K562 (cell line): ENCODE measurements at regions not wholly inside any gene's neighbourhood (a gene's known extent, or its start where the extent isn't known, plus 50 kb on each side); places are given as distances from the start of the nearest gene placed in this dataset.

Experiments used
- ATAC-seq: fragments of 200-7000 bp; cut with Tn5 transposase; 3 replicates; pipeline ENCODE4 v1.9.1; 2020; ENCODE audit warnings: moderate library complexity
- BruUV-seq: library from RNA; stranded (reverse); fragments of 400-500 nt; replicated peaks from 2 replicates; lab custom pipeline; 2021; lab: Mats Ljungman, UMichigan
- CTCF ChIA-PET: fragments of 300-600 bp; formaldehyde crosslinking; extraction: SDS; loops from one replicate; lab custom pipeline; 2021; ENCODE audit warnings: low intra/inter-chr PET ratio; lab: Yijun Ruan, JAX
- POLR2A ChIA-PET: fragments of 300-600, 350-650 bp; sonication (Branson Sonifier 250); formaldehyde crosslinking; extraction: SDS; loops from one replicate; lab custom pipeline; 2021; ENCODE audit warnings: antibody characterized with exemption, inconsistent platforms; lab: Yijun Ruan, JAX
- DNase-seq, 4 experiments: peaks; one replicate each; pipeline versions ENCODE4 v3.0.0 to v3.0.0-alpha.2; 2011 to 2018; ENCODE audit warnings: low spot score in 3 of 4, mixed read lengths in 3 of 4; ENCODE audit errors: extremely low read depth in 1 of 4
- FAIRE-seq: peaks from 2 replicates; lab custom pipeline; 2011; peaks lifted over from hg19 to GRCh38; lab: Jason Lieb, UNC
- H2AFZ ChIP-seq: 2 replicates; pipeline ENCODE4 v1.6.0; 2011; ENCODE audit warnings: low read depth, low read length, control low read depth, inconsistent platforms
- H3K27ac ChIP-seq: fragments of 200-600 bp; 3 replicates; pipeline ENCODE4 v1.8.0; 2011; ENCODE audit warnings: low read depth, mild to moderate bottlenecking, control low read depth, inconsistent platforms, low read length, moderate library complexity, mixed read lengths; ENCODE audit errors: extremely low read depth
- H3K27me3 ChIP-seq, 2 experiments: fragments of 300-600 bp in 1 of 2; 2 replicates in 1 of 2; 3 replicates in 1 of 2; pipeline versions ENCODE4 v1.6.0 to v1.8.0; 2011; ENCODE audit warnings: inconsistent platforms in 2 of 2, low read length in 2 of 2, mild to moderate bottlenecking in 1 of 2, mixed read lengths in 1 of 2, moderate library complexity in 1 of 2; ENCODE audit not compliant: control insufficient read depth in 2 of 2, insufficient read depth in 2 of 2
- H3K36me3 ChIP-seq: fragments of 300-600 bp; 3 replicates; pipeline ENCODE4 v1.8.0; 2011; ENCODE audit warnings: mild to moderate bottlenecking, low read length, inconsistent platforms; ENCODE audit not compliant: control insufficient read depth, insufficient read depth
- H3K4me1 ChIP-seq, 2 experiments: fragments of 200-600 bp in 1 of 2; replicated peaks in 1 of 2; 2 replicates in 1 of 2; 3 replicates in 1 of 2; pipeline versions ENCODE4 v1.5.1 to v1.8.0; 2011; ENCODE audit warnings: inconsistent platforms in 2 of 2, low read length in 2 of 2, mild to moderate bottlenecking in 1 of 2, mixed read lengths in 1 of 2, moderate library complexity in 1 of 2; ENCODE audit not compliant: control insufficient read depth in 2 of 2, insufficient read depth in 2 of 2
- H3K4me2 ChIP-seq: 2 replicates; pipeline ENCODE4 v1.6.1; 2011; ENCODE audit warnings: low read length, control low read depth, inconsistent platforms, mixed read lengths; ENCODE audit not compliant: insufficient read depth
- H3K4me3 ChIP-seq: fragments of 200-600 bp; sonication (generic), shearing (Covaris generic); 2 replicates; pipeline ENCODE4 v1.5.1; 2016; ENCODE audit warnings: control low read depth, inconsistent platforms
- H3K79me2 ChIP-seq: fragments of 200-600 bp; 3 replicates; pipeline ENCODE4 v1.8.0; 2011; ENCODE audit warnings: low read length, inconsistent platforms; ENCODE audit not compliant: control insufficient read depth, insufficient read depth
- H3K9ac ChIP-seq, 2 experiments: 2 replicates each; pipeline versions ENCODE4 v1.6.0 to v1.6.1; 2011; ENCODE audit warnings: low read depth in 2 of 2, low read length in 2 of 2, control low read depth in 1 of 2, inconsistent platforms in 1 of 2, mild to moderate bottlenecking in 1 of 2, mixed read lengths in 1 of 2; ENCODE audit not compliant: insufficient read depth in 1 of 2
- H3K9me1 ChIP-seq: one replicate; pipeline ENCODE4 v1.6.0; 2011; ENCODE audit warnings: inconsistent platforms, mild to moderate bottlenecking, low read length, moderate library complexity; ENCODE audit not compliant: control insufficient read depth, insufficient read depth
- H3K9me3 ChIP-seq: replicated peaks from 2 replicates; pipeline ENCODE4 v1.5.1; 2011; ENCODE audit warnings: low read depth, low read length, inconsistent platforms; ENCODE audit not compliant: control insufficient read depth, insufficient read depth
- H4K20me1 ChIP-seq: replicated peaks from 2 replicates; pipeline ENCODE4 v1.6.1; 2011; ENCODE audit warnings: low read length, inconsistent platforms, mixed read lengths; ENCODE audit not compliant: control insufficient read depth, insufficient read depth
- ELF1 ChIP-seq: fragments of 200-800 bp; sonication (Bioruptor generic); IDR thresholded peaks from 2 replicates; pipeline ENCODE4 v1.6.1; 2016; ENCODE audit warnings: missing genetic modification characterization, missing compliant biosample characterization
- NR3C1 ChIP-seq: sonication (generic); formaldehyde crosslinking; IDR thresholded peaks from 2 replicates; pipeline ENCODE4 v1.8.1; 2022; ENCODE audit warnings: missing genetic modification reagents
- TGIF2 ChIP-seq: sonication (generic); formaldehyde crosslinking; IDR thresholded peaks from 2 replicates; pipeline ENCODE4 v1.8.1; 2022; ENCODE audit warnings: mild to moderate bottlenecking, missing genetic modification reagents, moderate library complexity
- USF1 ChIP-seq: sonication (generic); formaldehyde crosslinking; IDR thresholded peaks from 2 replicates; pipeline ENCODE4 v1.9.0; 2022; ENCODE audit warnings: mild to moderate bottlenecking, missing genetic modification reagents
- ZC3H8 ChIP-seq: fragments of 450-650 bp; IDR thresholded peaks from 2 replicates; pipeline ENCODE4 v1.6.1; 2017
- ZNF12 ChIP-seq: sonication (generic); formaldehyde crosslinking; IDR thresholded peaks from 2 replicates; pipeline ENCODE4 v1.4.0; 2020; ENCODE audit warnings: mild to moderate bottlenecking, missing genetic modification reagents
- WGBS: fragments of 100-300 bp; shearing (Covaris generic); methylation state at CpG from one replicate; pipeline ENCODE4 v1.1.6; 2016; ENCODE audit warnings: low coverage, mixed read lengths; ENCODE audit not compliant: insufficient coverage; ENCODE audit errors: missing lambda C conversion rate; 5-methylcytosine and 5-hydroxymethylcytosine counted together
- in situ Hi-C: fragments of 300-500 bp; cut with MboI; formaldehyde crosslinking; loops from 4 replicates; pipeline ENCODE4 v1.15.0; 2018; ENCODE audit warnings: inconsistent platforms, mixed read lengths
- intact Hi-C: fragments of 100-400 bp; cut with micrococcal nuclease; formaldehyde crosslinking; loops from 2 replicates; pipeline ENCODE4 v1.14.2; 2022
- TF ChIP-seq, protein P1 (sequence below): sonication (generic); formaldehyde crosslinking; IDR thresholded peaks from 2 replicates; pipeline ENCODE4 v1.8.0; 2022; ENCODE audit warnings: missing genetic modification reagents, mild to moderate bottlenecking, borderline replicate concordance
- TF ChIP-seq, protein P2 (sequence below): fragments of 250-450 bp; sonication (Bioruptor Pico); IDR thresholded peaks from 2 replicates; pipeline ENCODE4 v1.4.0; 2020; ENCODE audit warnings: mild to moderate bottlenecking

GRCh38 chr13:57073983-57074382 is 66.7 kb upstream of the PRR20A start:
- Histone ChIP-seq H2AFZ (no peak overlapping the region), H3K4me2 (no peak overlapping the region), H3K79me2 (no peaks in the 10 kb centered on the region), H3K4me3 (no peak overlapping the region), H3K36me3 (no peaks in the 10 kb centered on the region), H4K20me1 (no peaks in the 10 kb centered on the region), H3K9me3 (no peaks in the 10 kb centered on the region), H3K27me3 (no peaks in the 10 kb centered on the region), H3K27ac (no peak overlapping the region), H3K9ac (no peak overlapping the region), H3K4me1 (no peaks in the 10 kb centered on the region), H3K9me1 (no peaks in the 10 kb centered on the region)
- intact Hi-C loops: no loop called here
- CTCF ChIA-PET: no interaction called here
- FAIRE-seq: no peak
- TF ChIP-seq TGIF2 (CRISPR knock-in tag): no peak
- TF ChIP-seq, protein P1, sequence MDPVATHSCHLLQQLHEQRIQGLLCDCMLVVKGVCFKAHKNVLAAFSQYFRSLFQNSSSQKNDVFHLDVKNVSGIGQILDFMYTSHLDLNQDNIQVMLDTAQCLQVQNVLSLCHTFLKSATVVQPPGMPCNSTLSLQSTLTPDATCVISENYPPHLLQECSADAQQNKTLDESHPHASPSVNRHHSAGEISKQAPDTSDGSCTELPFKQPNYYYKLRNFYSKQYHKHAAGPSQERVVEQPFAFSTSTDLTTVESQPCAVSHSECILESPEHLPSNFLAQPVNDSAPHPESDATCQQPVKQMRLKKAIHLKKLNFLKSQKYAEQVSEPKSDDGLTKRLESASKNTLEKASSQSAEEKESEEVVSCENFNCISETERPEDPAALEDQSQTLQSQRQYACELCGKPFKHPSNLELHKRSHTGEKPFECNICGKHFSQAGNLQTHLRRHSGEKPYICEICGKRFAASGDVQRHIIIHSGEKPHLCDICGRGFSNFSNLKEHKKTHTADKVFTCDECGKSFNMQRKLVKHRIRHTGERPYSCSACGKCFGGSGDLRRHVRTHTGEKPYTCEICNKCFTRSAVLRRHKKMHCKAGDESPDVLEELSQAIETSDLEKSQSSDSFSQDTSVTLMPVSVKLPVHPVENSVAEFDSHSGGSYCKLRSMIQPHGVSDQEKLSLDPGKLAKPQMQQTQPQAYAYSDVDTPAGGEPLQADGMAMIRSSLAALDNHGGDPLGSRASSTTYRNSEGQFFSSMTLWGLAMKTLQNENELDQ (CRISPR knock-in tag): no peak
- TF ChIP-seq, protein P2, sequence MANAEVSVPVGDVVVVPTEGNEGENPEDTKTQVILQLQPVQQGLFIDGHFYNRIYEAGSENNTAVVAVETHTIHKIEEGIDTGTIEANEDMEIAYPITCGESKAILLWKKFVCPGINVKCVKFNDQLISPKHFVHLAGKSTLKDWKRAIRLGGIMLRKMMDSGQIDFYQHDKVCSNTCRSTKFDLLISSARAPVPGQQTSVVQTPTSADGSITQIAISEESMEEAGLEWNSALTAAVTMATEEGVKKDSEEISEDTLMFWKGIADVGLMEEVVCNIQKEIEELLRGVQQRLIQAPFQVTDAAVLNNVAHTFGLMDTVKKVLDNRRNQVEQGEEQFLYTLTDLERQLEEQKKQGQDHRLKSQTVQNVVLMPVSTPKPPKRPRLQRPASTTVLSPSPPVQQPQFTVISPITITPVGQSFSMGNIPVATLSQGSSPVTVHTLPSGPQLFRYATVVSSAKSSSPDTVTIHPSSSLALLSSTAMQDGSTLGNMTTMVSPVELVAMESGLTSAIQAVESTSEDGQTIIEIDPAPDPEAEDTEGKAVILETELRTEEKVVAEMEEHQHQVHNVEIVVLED: no peak
- TF ChIP-seq USF1 (CRISPR knock-in tag): no peak
- TF ChIP-seq ZC3H8: no peak
- no peak for TF ChIP-seq NR3C1 (CRISPR knock-in tag)
- TF ChIP-seq ZNF12 (CRISPR knock-in tag): no peak
- no peak for TF ChIP-seq ELF1 (tag)
- WGBS: 0% methylated on average over 2 of the region's 2 CpGs
- in situ Hi-C loops: no loop called here
- ATAC-seq: no peak
- POLR2A ChIA-PET: no interaction called here
- no peak for DNase-seq
- no TSS peak for BruUV-seq
